ENCODE measurements at regions not wholly inside any gene's neighbourhood (a gene's known extent, or its start where the extent isn't known, plus 50 kb on each side); places are given as distances from the start of the nearest gene placed in this dataset.

- TF ChIP-seq CHD7 (IDR thresholded peaks at IDR 0.05; ENCODE audit: insufficient replicate concordance, low read length) (no peak), BACH1 (IDR thresholded peaks at IDR 0.05; ENCODE audit: low read length) (no peak), NRF1 (IDR thresholded peaks at IDR 0.05; ENCODE audit: low read depth, low read length) (no peak), BRCA1 (IDR thresholded peaks at IDR 0.05; ENCODE audit: low read depth, low read length) (no peak), EZH2 (IDR thresholded peaks at IDR 0.05; ENCODE audit: low read depth, low read length, severe bottlenecking) (no peak), PHF8 (conservative IDR thresholded peaks at IDR 0.05; ENCODE audit: low read depth, low read length) (no peak), GTF2F1 (IDR thresholded peaks at IDR 0.05; ENCODE audit: borderline replicate concordance, low read depth, low read length) (no peak)
These were observed 53.3 kb upstream of the DCC start (continued) for GRCh38 chr18:52286675-52287074.
